NCI-H146 treated with DMSO at 0.1 percent for 48 hours (cell line): ENCODE measurements at regions not wholly inside any gene's neighbourhood (a gene's known extent, or its start where the extent isn't known, plus 50 kb on each side); places are given as distances from the start of the nearest gene placed in this dataset.
A peak's percentile ranks its signal among the peaks of the same experiment; 100 is the strongest.
"Not testable (repeated sequence)": the region's sequence is repeated elsewhere in the genome, so short reads cannot be mapped to it uniquely, and the experiment has no call there.

Experiments used
- DNase-seq: peaks from one replicate; lab custom pipeline; 2025; ENCODE audit not compliant: unreplicated experiment; lab: John Stamatoyannopoulos, UW

- no peak for DNase-seq
These were observed 98.7 kb upstream of the SGK1 start for GRCh38 chr6:134416418-134417154.

- DNase-seq: peak; percentile 78
These were observed 97.7 kb upstream of the SGK1 start for GRCh38 chr6:134415656-134416055.

- DNase-seq: no peak
These were observed 97.3 kb upstream of the SGK1 start for GRCh38 chr6:134415194-134415593.

GRCh38 chr6:134414793-134415192 lies 96.9 kb upstream of the SGK1 start:
- DNase-seq: no peak

- DNase-seq: no peak
These were observed 95.3 kb upstream of the SGK1 start for GRCh38 chr6:134413241-134413643.

- no peak for DNase-seq
These were observed 92.6 kb upstream of the SGK1 start for GRCh38 chr6:134410541-134410940.

- no peak for DNase-seq
These were observed 89.9 kb upstream of the SGK1 start for GRCh38 chr6:134407791-134408190.

GRCh38 chr6:134406311-134406710 lies 88.4 kb upstream of the SGK1 start:
- no peak for DNase-seq

- DNase-seq: no peak
These were observed 87.6 kb upstream of the SGK1 start for GRCh38 chr6:134405386-134406087.

GRCh38 chr6:134403312-134403711 lies 85.4 kb upstream of the SGK1 start:
- not testable (repeated sequence) for DNase-seq

- no peak for DNase-seq
These were observed 84.6 kb upstream of the SGK1 start for GRCh38 chr6:134402372-134402984.

GRCh38 chr6:134400941-134401340 lies 83.0 kb upstream of the SGK1 start:
- DNase-seq: no peak

- DNase-seq: no peak
These were observed 80.5 kb upstream of the SGK1 start for GRCh38 chr6:134398453-134398852.

- no peak for DNase-seq
These were observed 79.8 kb upstream of the SGK1 start for GRCh38 chr6:134397676-134398075.

- DNase-seq: no peak
These were observed 77.0 kb upstream of the SGK1 start for GRCh38 chr6:134394905-134395304.

GRCh38 chr6:134394208-134394607 lies 76.3 kb upstream of the SGK1 start:
- DNase-seq: no peak

GRCh38 chr6:134391205-134391604 lies 73.3 kb upstream of the SGK1 start:
- no peak for DNase-seq

- DNase-seq: no peak
These were observed 71.7 kb upstream of the SGK1 start for GRCh38 chr6:134389658-134390057.

- no peak for DNase-seq
These were observed 71.2 kb upstream of the SGK1 start for GRCh38 chr6:134389129-134389528.

GRCh38 chr6:134386482-134386881 lies 68.6 kb upstream of the SGK1 start:
- not testable (repeated sequence) for DNase-seq

- DNase-seq: no peak
These were observed 64.0 kb upstream of the SGK1 start for GRCh38 chr6:134381959-134382358.

- no peak for DNase-seq
These were observed 61.7 kb upstream of the SGK1 start for GRCh38 chr6:134379599-134379998.
